Embryonic facial prominence (tissue), 1 donor: ENCODE measurements at regions not wholly inside any gene's neighbourhood (a gene's known extent, or its start where the extent isn't known, plus 50 kb on each side); places are given as distances from the start of the nearest gene placed in this dataset.

Experiments used
- DNase-seq: peaks from one replicate; pipeline ENCODE4 v3.0.0-alpha.2; 2016; ENCODE audit errors: extremely low spot score

GRCh38 chr1:4044967-4045366, 144.9 kb upstream of the C1orf174 start:
- no peak for DNase-seq

- DNase-seq, result no peak
Observed at GRCh38 chr1:4045397-4046010, 145.4 kb upstream of the C1orf174 start.

- DNase-seq, result no peak
Observed at GRCh38 chr1:4046836-4047461, 146.9 kb upstream of the C1orf174 start.

GRCh38 chr1:4047666-4048065, 147.6 kb upstream of the C1orf174 start:
- no peak for DNase-seq

GRCh38 chr1:4048076-4048475, 148.0 kb upstream of the C1orf174 start:
- DNase-seq, result no peak

- DNase-seq, result no peak
Observed at GRCh38 chr1:4048921-4049320, 148.8 kb upstream of the C1orf174 start.

GRCh38 chr1:4050998-4051397, 150.9 kb upstream of the C1orf174 start:
- no peak for DNase-seq

GRCh38 chr1:4052657-4053056, 152.6 kb upstream of the C1orf174 start:
- DNase-seq, result no peak

GRCh38 chr1:4053160-4053748, 153.2 kb upstream of the C1orf174 start:
- no peak for DNase-seq

GRCh38 chr1:4053774-4054173, 153.7 kb upstream of the C1orf174 start:
- no peak for DNase-seq

GRCh38 chr1:4055294-4055967, 155.4 kb upstream of the C1orf174 start:
- no peak for DNase-seq

- no peak for DNase-seq
Observed at GRCh38 chr1:4056422-4056821, 156.3 kb upstream of the C1orf174 start.

- DNase-seq, result no peak
Observed at GRCh38 chr1:4056989-4057388, 156.9 kb upstream of the C1orf174 start.

GRCh38 chr1:4057603-4058002, 157.5 kb upstream of the C1orf174 start:
- DNase-seq, result no peak

GRCh38 chr1:4058122-4058521, 158.1 kb upstream of the C1orf174 start:
- no peak for DNase-seq

- DNase-seq, result no peak
Observed at GRCh38 chr1:4058706-4059105, 158.6 kb upstream of the C1orf174 start.

GRCh38 chr1:4059270-4059669, 159.2 kb upstream of the C1orf174 start:
- DNase-seq, result no peak

GRCh38 chr1:4060850-4061249, 160.8 kb upstream of the C1orf174 start:
- no peak for DNase-seq

GRCh38 chr1:4061521-4062031, 161.5 kb upstream of the C1orf174 start:
- DNase-seq, result no peak

GRCh38 chr1:4062041-4062440, 162.0 kb upstream of the C1orf174 start:
- DNase-seq, result no peak

GRCh38 chr1:4062560-4062959, 162.5 kb upstream of the C1orf174 start:
- DNase-seq, result no peak

GRCh38 chr1:4062992-4063391, 162.9 kb upstream of the C1orf174 start:
- DNase-seq, result no peak

- DNase-seq, result no peak
Observed at GRCh38 chr1:4063516-4063915, 163.4 kb upstream of the C1orf174 start.
